ENCODE measurements at regions not wholly inside any gene's neighbourhood (a gene's known extent, or its start where the extent isn't known, plus 50 kb on each side); places are given as distances from the start of the nearest gene placed in this dataset.

DNA sequence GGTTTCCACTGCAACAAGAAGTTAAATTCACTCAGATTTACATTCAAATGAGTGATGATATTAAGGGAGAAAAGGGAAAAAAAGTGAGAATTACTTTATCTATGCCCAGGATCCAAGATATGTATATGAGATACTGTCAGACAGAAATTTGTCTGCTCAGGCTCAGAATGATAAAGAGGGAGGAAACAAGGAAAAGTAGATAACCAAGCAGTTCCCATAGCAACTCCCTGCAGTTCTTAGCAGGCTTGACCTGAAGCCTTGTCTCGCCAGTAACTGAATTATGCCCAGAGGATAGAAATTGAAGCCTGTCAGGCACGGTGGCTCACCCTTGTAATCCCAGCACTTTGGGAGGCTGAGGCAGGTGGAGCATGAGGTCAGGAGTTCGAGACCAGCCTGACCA lies 304.4 kb downstream of the TLE1 start:
- in situ Hi-C loops (cut with HindIII; ENCODE audit: low pct_unique_long_range_greater_than_20kb, low sequenced_read_pairs), result no loop called here
- no peak for DNase-seq (ENCODE audit: low read depth, low spot score)
- no peak for ATAC-seq
- H3K27me3 ChIP-seq (ENCODE audit: control insufficient read depth, insufficient read depth, low read length), result no peaks in the 10 kb centered on the region
- TF ChIP-seq, protein P1, sequence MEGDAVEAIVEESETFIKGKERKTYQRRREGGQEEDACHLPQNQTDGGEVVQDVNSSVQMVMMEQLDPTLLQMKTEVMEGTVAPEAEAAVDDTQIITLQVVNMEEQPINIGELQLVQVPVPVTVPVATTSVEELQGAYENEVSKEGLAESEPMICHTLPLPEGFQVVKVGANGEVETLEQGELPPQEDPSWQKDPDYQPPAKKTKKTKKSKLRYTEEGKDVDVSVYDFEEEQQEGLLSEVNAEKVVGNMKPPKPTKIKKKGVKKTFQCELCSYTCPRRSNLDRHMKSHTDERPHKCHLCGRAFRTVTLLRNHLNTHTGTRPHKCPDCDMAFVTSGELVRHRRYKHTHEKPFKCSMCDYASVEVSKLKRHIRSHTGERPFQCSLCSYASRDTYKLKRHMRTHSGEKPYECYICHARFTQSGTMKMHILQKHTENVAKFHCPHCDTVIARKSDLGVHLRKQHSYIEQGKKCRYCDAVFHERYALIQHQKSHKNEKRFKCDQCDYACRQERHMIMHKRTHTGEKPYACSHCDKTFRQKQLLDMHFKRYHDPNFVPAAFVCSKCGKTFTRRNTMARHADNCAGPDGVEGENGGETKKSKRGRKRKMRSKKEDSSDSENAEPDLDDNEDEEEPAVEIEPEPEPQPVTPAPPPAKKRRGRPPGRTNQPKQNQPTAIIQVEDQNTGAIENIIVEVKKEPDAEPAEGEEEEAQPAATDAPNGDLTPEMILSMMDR (IDR thresholded peaks at IDR 0.05), result no peak
- TF ChIP-seq, protein P2, sequence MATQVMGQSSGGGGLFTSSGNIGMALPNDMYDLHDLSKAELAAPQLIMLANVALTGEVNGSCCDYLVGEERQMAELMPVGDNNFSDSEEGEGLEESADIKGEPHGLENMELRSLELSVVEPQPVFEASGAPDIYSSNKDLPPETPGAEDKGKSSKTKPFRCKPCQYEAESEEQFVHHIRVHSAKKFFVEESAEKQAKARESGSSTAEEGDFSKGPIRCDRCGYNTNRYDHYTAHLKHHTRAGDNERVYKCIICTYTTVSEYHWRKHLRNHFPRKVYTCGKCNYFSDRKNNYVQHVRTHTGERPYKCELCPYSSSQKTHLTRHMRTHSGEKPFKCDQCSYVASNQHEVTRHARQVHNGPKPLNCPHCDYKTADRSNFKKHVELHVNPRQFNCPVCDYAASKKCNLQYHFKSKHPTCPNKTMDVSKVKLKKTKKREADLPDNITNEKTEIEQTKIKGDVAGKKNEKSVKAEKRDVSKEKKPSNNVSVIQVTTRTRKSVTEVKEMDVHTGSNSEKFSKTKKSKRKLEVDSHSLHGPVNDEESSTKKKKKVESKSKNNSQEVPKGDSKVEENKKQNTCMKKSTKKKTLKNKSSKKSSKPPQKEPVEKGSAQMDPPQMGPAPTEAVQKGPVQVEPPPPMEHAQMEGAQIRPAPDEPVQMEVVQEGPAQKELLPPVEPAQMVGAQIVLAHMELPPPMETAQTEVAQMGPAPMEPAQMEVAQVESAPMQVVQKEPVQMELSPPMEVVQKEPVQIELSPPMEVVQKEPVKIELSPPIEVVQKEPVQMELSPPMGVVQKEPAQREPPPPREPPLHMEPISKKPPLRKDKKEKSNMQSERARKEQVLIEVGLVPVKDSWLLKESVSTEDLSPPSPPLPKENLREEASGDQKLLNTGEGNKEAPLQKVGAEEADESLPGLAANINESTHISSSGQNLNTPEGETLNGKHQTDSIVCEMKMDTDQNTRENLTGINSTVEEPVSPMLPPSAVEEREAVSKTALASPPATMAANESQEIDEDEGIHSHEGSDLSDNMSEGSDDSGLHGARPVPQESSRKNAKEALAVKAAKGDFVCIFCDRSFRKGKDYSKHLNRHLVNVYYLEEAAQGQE (IDR thresholded peaks at IDR 0.05; ENCODE audit: insufficient read depth in 1 of 2, low read depth in 2 of 2, low read length in 1 of 2), result no peak
- no peak for TF ChIP-seq SIN3A (IDR thresholded peaks at IDR 0.05; ENCODE audit: borderline replicate concordance, insufficient read depth, low read depth, low read length)
- no peak for TF ChIP-seq POLR2AphosphoS5 (IDR thresholded peaks at IDR 0.05; ENCODE audit: low read depth, low read length)
- no peak for TF ChIP-seq TCF7L2 (IDR thresholded peaks at IDR 0.05; ENCODE audit: low read depth, low read length)
- ChIA-PET CTCF (no interaction called here), POLR2A (no interaction called here)
- H3K36me3 ChIP-seq (ENCODE audit: control insufficient read depth, insufficient read depth, low read length), result no peaks in the 10 kb centered on the region
- intact Hi-C loops (cut with micrococcal nuclease; ENCODE audit: unreplicated experiment), result no loop called here
- no peak overlapping the region for H3K27ac ChIP-seq (ENCODE audit: low read length)
- BruUV-seq (replicated peaks), result no TSS peak
- no peak overlapping the region for H3K4me3 ChIP-seq (ENCODE audit: low read depth in 2 of 2, low read length in 2 of 2)
- H3K9me3 ChIP-seq (ENCODE audit: control insufficient read depth, insufficient read depth, low read depth, low read length), result no peaks in the 10 kb centered on the region
- H3K4me1 ChIP-seq (ENCODE audit: control insufficient read depth, insufficient read depth, low read length), result no peaks in the 10 kb centered on the region

DNA sequence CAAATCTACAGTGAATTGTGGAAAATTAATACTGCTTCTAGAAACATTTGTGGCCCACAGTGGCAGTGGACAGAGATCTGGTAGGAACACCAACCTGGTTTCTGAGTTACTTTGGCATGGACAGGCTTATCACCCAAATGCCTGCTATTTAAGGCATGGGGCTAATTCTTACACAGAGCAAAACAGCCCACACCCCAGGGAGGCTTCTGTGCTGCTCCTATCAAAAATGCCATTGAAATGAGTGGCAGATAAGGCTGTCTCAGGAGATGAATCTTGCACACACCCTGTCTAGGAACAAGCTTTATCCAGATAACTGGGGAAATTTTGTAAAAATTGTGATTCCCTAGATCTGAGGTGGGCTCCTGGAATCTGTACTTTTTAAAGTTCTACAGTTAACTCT lies 307.1 kb downstream of the TLE1 start:
- in situ Hi-C loops (cut with HindIII; ENCODE audit: low pct_unique_long_range_greater_than_20kb, low sequenced_read_pairs), result no loop called here

More for the DNA sequence above, 307.1 kb downstream of the TLE1 start:
- Histone ChIP-seq H3K27me3 (ENCODE audit: control insufficient read depth, insufficient read depth, low read length) (no peaks in the 10 kb centered on the region), H3K9me3 (ENCODE audit: control insufficient read depth, insufficient read depth, low read depth, low read length) (no peaks in the 10 kb centered on the region), H3K27ac (ENCODE audit: low read length) (no peak overlapping the region), H3K4me3 (ENCODE audit: low read depth in 2 of 2, low read length in 2 of 2) (no peak overlapping the region), H3K4me1 (ENCODE audit: control insufficient read depth, insufficient read depth, low read length) (no peaks in the 10 kb centered on the region), H3K36me3 (ENCODE audit: control insufficient read depth, insufficient read depth, low read length) (no peaks in the 10 kb centered on the region)
- intact Hi-C loops (cut with micrococcal nuclease; ENCODE audit: unreplicated experiment), result no loop called here
- DNase-seq (ENCODE audit: low read depth, low spot score), result no peak
- ChIA-PET CTCF (no interaction called here), POLR2A (no interaction called here)
- BruUV-seq (replicated peaks), result no TSS peak
- ATAC-seq, result no peak
- no peak for TF ChIP-seq POLR2AphosphoS5 (IDR thresholded peaks at IDR 0.05; ENCODE audit: low read depth, low read length)
- TF ChIP-seq, protein P2 (IDR thresholded peaks at IDR 0.05; ENCODE audit: insufficient read depth in 1 of 2, low read depth in 2 of 2, low read length in 1 of 2), result no peak
- TF ChIP-seq TCF7L2 (IDR thresholded peaks at IDR 0.05; ENCODE audit: low read depth, low read length), result no peak
- no peak for TF ChIP-seq SIN3A (IDR thresholded peaks at IDR 0.05; ENCODE audit: borderline replicate concordance, insufficient read depth, low read depth, low read length)
- TF ChIP-seq, protein P1 (IDR thresholded peaks at IDR 0.05), result no peak

All from Panc1 (cell line).